WTC11 (cell line): ENCODE measurements at regions not wholly inside any gene's neighbourhood (a gene's known extent, or its start where the extent isn't known, plus 50 kb on each side); places are given as distances from the start of the nearest gene placed in this dataset.

Source experiments
- ATAC-seq: fragments of 200-7000 bp; cut with Tn5 transposase; 2 replicates; pipeline ENCODE4 v1.10.0; 2021; ENCODE audit warnings: mild to moderate bottlenecking, moderate library complexity
- CTCF ChIA-PET: fragments of 300-600 bp; sonication (Branson Sonifier 250); formaldehyde crosslinking; loops from one replicate; lab custom pipeline; 2021; ENCODE audit warnings: antibody characterized with exemption; lab: Charles Lee
- POLR2A ChIA-PET: fragments of 350-600 bp; sonication (Branson Sonifier 250); formaldehyde crosslinking; loops from one replicate; lab custom pipeline; 2021; ENCODE audit warnings: antibody characterized with exemption; lab: Charles Lee
- DNase-seq: peaks from one replicate; pipeline ENCODE4 v3.0.0; 2021; ENCODE audit warnings: low spot score
- H3K27ac Mint-ChIP-seq: 2 replicates; pipeline ENCODE4 v1.8.0; 2021; ENCODE audit warnings: mixed read lengths
- H3K27me3 Mint-ChIP-seq: 2 replicates; pipeline ENCODE4 v1.8.0; 2021; ENCODE audit warnings: low read depth, mild to moderate bottlenecking, moderate library complexity, mixed read lengths
- H3K36me3 Mint-ChIP-seq: 2 replicates; pipeline ENCODE4 v1.8.0; 2021; ENCODE audit warnings: mixed read lengths
- H3K4me1 Mint-ChIP-seq: 2 replicates; pipeline ENCODE4 v1.8.0; 2022; ENCODE audit warnings: mixed read lengths
- H3K4me3 Mint-ChIP-seq: 2 replicates; pipeline ENCODE4 v1.8.0; 2021; ENCODE audit warnings: mild to moderate bottlenecking, moderate library complexity, mixed read lengths
- H3K9me3 Mint-ChIP-seq: 2 replicates; pipeline ENCODE4 v1.8.0; 2021; ENCODE audit warnings: mixed read lengths
- CREM ChIP-seq: sonication (generic); formaldehyde crosslinking; IDR thresholded peaks from 2 replicates; pipeline ENCODE4 v1.8.1; 2022; ENCODE audit warnings: mild to moderate bottlenecking, missing genetic modification reagents, moderate library complexity
- GABPB1 ChIP-seq: sonication (generic); formaldehyde crosslinking; IDR thresholded peaks from 2 replicates; pipeline ENCODE4 v1.8.1; 2023; ENCODE audit warnings: mild to moderate bottlenecking, missing genetic modification reagents
- MYBL2 ChIP-seq: sonication (generic); formaldehyde crosslinking; IDR thresholded peaks from 2 replicates; pipeline ENCODE4 v1.8.1; 2023; ENCODE audit warnings: mild to moderate bottlenecking, moderate library complexity, missing genetic modification reagents
- NFE2L1 ChIP-seq: sonication (generic); formaldehyde crosslinking; IDR thresholded peaks from 2 replicates; pipeline ENCODE4 v1.8.1; 2023; ENCODE audit warnings: missing genetic modification reagents
- PRRX2 ChIP-seq: fragments of 250-450 bp; sonication (Bioruptor Pico); IDR thresholded peaks from 2 replicates; pipeline ENCODE4 v1.8.0; 2021; ENCODE audit warnings: mild to moderate bottlenecking
- ZNF317 ChIP-seq: sonication (generic); formaldehyde crosslinking; IDR thresholded peaks from 2 replicates; pipeline ENCODE4 v1.8.1; 2023; ENCODE audit warnings: low read depth, mild to moderate bottlenecking, moderate library complexity, missing genetic modification reagents, borderline replicate concordance
- ZNF671 ChIP-seq: fragments of 250-450 bp; sonication (Bioruptor Pico); IDR thresholded peaks from 2 replicates; pipeline ENCODE4 v1.8.0; 2021; ENCODE audit warnings: mild to moderate bottlenecking
- TF ChIP-seq, protein P1 (sequence below): fragments of 250-450 bp; sonication (Bioruptor Pico); IDR thresholded peaks from 2 replicates; pipeline ENCODE4 v1.9.0; 2021; ENCODE audit warnings: moderate library complexity, mild to moderate bottlenecking, inconsistent platforms, borderline replicate concordance
- TF ChIP-seq, protein P2 (sequence below): sonication (generic); formaldehyde crosslinking; IDR thresholded peaks from 2 replicates; pipeline ENCODE4 v1.8.1; 2022; ENCODE audit warnings: mild to moderate bottlenecking, moderate library complexity, missing genetic modification reagents
- TF ChIP-seq, protein P3 (sequence below): sonication (generic); formaldehyde crosslinking; IDR thresholded peaks from 2 replicates; pipeline ENCODE4 v1.8.0; 2022; ENCODE audit warnings: missing genetic modification reagents
- TF ChIP-seq, protein P4 (sequence below): sonication (generic); formaldehyde crosslinking; IDR thresholded peaks from 2 replicates; pipeline ENCODE4 v1.8.1; 2023; ENCODE audit warnings: mild to moderate bottlenecking, missing genetic modification reagents, moderate library complexity
- TF ChIP-seq, protein P5 (sequence below): sonication (generic); formaldehyde crosslinking; IDR thresholded peaks from 2 replicates; pipeline ENCODE4 v1.8.1; 2022; ENCODE audit warnings: low read depth, mild to moderate bottlenecking, moderate library complexity, missing genetic modification reagents, borderline replicate concordance
- TF ChIP-seq, protein P6 (sequence below): sonication (generic); formaldehyde crosslinking; IDR thresholded peaks from 2 replicates; pipeline ENCODE4 v1.8.1; 2022; ENCODE audit warnings: low read depth, missing genetic modification reagents, borderline replicate concordance
- TF ChIP-seq, protein P7 (sequence below): fragments of 250-450 bp; sonication (Bioruptor Pico); IDR thresholded peaks from 2 replicates; pipeline ENCODE4 v1.9.0; 2021; ENCODE audit warnings: mild to moderate bottlenecking, borderline replicate concordance
- TF ChIP-seq, protein P8 (sequence below): sonication (generic); formaldehyde crosslinking; IDR thresholded peaks from 2 replicates; pipeline ENCODE4 v1.8.1; 2022; ENCODE audit warnings: missing genetic modification reagents, borderline replicate concordance

DNA sequence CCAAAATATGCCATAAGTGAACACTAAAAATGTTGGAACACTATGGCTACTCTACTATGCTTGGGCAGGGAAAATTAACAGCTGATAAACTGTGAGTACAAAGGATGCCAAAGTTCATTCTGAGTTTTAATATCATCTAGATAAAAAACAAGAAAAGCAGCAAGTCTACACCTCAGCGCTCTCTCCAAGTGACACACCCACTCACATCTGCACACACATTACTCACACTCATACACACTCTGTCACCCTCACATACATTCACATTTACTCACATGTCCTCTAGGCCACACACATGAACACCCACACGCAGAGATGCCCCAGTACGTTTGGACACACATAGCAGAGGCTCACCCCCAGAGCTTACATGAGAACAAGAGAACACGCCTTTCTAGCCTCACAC is 87.3 kb upstream of the RAB4A start (continued):
- TF ChIP-seq, protein P1, sequence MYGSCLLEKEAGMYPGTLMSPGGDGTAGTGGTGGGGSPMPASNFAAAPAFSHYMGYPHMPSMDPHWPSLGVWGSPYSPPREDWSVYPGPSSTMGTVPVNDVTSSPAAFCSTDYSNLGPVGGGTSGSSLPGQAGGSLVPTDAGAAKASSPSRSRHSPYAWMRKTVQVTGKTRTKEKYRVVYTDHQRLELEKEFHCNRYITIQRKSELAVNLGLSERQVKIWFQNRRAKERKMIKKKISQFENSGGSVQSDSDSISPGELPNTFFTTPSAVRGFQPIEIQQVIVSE = no peak
- TF ChIP-seq, protein P2, sequence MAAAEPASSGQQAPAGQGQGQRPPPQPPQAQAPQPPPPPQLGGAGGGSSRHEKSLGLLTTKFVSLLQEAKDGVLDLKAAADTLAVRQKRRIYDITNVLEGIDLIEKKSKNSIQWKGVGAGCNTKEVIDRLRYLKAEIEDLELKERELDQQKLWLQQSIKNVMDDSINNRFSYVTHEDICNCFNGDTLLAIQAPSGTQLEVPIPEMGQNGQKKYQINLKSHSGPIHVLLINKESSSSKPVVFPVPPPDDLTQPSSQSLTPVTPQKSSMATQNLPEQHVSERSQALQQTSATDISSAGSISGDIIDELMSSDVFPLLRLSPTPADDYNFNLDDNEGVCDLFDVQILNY = no peak
- TF ChIP-seq, protein P3, sequence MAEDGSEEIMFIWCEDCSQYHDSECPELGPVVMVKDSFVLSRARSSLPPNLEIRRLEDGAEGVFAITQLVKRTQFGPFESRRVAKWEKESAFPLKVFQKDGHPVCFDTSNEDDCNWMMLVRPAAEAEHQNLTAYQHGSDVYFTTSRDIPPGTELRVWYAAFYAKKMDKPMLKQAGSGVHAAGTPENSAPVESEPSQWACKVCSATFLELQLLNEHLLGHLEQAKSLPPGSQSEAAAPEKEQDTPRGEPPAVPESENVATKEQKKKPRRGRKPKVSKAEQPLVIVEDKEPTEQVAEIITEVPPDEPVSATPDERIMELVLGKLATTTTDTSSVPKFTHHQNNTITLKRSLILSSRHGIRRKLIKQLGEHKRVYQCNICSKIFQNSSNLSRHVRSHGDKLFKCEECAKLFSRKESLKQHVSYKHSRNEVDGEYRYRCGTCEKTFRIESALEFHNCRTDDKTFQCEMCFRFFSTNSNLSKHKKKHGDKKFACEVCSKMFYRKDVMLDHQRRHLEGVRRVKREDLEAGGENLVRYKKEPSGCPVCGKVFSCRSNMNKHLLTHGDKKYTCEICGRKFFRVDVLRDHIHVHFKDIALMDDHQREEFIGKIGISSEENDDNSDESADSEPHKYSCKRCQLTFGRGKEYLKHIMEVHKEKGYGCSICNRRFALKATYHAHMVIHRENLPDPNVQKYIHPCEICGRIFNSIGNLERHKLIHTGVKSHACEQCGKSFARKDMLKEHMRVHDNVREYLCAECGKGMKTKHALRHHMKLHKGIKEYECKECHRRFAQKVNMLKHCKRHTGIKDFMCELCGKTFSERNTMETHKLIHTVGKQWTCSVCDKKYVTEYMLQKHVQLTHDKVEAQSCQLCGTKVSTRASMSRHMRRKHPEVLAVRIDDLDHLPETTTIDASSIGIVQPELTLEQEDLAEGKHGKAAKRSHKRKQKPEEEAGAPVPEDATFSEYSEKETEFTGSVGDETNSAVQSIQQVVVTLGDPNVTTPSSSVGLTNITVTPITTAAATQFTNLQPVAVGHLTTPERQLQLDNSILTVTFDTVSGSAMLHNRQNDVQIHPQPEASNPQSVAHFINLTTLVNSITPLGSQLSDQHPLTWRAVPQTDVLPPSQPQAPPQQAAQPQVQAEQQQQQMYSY (CRISPR knock-in tag) = no peak
- no peak for TF ChIP-seq MYBL2 (CRISPR knock-in tag)
- TF ChIP-seq PRRX2 = no peak
- TF ChIP-seq ZNF317 = no peak

DNA sequence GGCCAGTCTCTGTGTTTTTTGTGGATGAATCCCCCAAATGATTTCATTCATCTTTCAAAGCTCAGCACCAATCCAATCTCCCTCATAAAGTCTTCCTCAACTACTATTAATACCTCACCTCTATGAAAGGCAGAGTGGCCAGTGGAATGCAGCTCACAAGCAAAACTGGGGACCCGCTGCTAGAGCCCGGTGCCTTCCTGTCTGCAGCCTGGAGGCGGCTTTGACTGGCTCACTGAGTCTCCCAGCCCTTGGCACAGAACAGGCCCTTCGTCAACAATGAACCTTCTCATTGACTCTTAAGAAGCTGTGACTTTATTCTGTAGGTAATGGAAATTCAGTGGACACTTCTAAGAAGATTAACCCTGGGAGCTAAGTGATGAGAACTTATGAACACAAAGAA is 86.8 kb upstream of the RAB4A start:
- H3K36me3 Mint-ChIP-seq = no peaks in the 10 kb centered on the region
- no peak overlapping the region for H3K27ac Mint-ChIP-seq
- ATAC-seq (no peak), DNase-seq (no peak)
- CTCF ChIA-PET = interaction anchor here (0.6 kb wide), 1 partner anchor 1003 kb away, joined by 3 read pairs; no protein-coding TSS in a partner anchor
- POLR2A ChIA-PET = no interaction called here
- H3K4me1 Mint-ChIP-seq = peaks cover 4% of the 10 kb centered on the region
- H3K4me3 Mint-ChIP-seq = no peak overlapping the region
- H3K27me3 Mint-ChIP-seq = no peaks in the 10 kb centered on the region; the same call in 1 of the 2 replicates
- H3K9me3 Mint-ChIP-seq = 0 out of 2 replicates have a peak, but pooled peaks cover 3% of the 10 kb centered on the region
- TF ChIP-seq, protein P4, sequence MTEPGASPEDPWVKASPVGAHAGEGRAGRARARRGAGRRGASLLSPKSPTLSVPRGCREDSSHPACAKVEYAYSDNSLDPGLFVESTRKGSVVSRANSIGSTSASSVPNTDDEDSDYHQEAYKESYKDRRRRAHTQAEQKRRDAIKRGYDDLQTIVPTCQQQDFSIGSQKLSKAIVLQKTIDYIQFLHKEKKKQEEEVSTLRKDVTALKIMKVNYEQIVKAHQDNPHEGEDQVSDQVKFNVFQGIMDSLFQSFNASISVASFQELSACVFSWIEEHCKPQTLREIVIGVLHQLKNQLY (CRISPR knock-in tag) = no peak
- TF ChIP-seq, protein P1 = no peak
- TF ChIP-seq, protein P5, sequence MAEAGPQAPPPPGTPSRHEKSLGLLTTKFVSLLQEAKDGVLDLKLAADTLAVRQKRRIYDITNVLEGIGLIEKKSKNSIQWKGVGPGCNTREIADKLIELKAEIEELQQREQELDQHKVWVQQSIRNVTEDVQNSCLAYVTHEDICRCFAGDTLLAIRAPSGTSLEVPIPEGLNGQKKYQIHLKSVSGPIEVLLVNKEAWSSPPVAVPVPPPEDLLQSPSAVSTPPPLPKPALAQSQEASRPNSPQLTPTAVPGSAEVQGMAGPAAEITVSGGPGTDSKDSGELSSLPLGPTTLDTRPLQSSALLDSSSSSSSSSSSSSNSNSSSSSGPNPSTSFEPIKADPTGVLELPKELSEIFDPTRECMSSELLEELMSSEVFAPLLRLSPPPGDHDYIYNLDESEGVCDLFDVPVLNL (CRISPR knock-in tag) = no peak
- TF ChIP-seq CREM = no peak
- TF ChIP-seq, protein P6, sequence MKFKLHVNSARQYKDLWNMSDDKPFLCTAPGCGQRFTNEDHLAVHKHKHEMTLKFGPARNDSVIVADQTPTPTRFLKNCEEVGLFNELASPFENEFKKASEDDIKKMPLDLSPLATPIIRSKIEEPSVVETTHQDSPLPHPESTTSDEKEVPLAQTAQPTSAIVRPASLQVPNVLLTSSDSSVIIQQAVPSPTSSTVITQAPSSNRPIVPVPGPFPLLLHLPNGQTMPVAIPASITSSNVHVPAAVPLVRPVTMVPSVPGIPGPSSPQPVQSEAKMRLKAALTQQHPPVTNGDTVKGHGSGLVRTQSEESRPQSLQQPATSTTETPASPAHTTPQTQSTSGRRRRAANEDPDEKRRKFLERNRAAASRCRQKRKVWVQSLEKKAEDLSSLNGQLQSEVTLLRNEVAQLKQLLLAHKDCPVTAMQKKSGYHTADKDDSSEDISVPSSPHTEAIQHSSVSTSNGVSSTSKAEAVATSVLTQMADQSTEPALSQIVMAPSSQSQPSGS (CRISPR knock-in tag) = no peak
- TF ChIP-seq, protein P3 (CRISPR knock-in tag) = no peak
- TF ChIP-seq ZNF317 = no peak
- TF ChIP-seq ZNF671 (CRISPR knock-in tag) = no peak
- TF ChIP-seq, protein P7, sequence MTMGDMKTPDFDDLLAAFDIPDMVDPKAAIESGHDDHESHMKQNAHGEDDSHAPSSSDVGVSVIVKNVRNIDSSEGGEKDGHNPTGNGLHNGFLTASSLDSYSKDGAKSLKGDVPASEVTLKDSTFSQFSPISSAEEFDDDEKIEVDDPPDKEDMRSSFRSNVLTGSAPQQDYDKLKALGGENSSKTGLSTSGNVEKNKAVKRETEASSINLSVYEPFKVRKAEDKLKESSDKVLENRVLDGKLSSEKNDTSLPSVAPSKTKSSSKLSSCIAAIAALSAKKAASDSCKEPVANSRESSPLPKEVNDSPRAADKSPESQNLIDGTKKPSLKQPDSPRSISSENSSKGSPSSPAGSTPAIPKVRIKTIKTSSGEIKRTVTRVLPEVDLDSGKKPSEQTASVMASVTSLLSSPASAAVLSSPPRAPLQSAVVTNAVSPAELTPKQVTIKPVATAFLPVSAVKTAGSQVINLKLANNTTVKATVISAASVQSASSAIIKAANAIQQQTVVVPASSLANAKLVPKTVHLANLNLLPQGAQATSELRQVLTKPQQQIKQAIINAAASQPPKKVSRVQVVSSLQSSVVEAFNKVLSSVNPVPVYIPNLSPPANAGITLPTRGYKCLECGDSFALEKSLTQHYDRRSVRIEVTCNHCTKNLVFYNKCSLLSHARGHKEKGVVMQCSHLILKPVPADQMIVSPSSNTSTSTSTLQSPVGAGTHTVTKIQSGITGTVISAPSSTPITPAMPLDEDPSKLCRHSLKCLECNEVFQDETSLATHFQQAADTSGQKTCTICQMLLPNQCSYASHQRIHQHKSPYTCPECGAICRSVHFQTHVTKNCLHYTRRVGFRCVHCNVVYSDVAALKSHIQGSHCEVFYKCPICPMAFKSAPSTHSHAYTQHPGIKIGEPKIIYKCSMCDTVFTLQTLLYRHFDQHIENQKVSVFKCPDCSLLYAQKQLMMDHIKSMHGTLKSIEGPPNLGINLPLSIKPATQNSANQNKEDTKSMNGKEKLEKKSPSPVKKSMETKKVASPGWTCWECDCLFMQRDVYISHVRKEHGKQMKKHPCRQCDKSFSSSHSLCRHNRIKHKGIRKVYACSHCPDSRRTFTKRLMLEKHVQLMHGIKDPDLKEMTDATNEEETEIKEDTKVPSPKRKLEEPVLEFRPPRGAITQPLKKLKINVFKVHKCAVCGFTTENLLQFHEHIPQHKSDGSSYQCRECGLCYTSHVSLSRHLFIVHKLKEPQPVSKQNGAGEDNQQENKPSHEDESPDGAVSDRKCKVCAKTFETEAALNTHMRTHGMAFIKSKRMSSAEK (CRISPR knock-in tag) = no peak
- TF ChIP-seq, protein P8, sequence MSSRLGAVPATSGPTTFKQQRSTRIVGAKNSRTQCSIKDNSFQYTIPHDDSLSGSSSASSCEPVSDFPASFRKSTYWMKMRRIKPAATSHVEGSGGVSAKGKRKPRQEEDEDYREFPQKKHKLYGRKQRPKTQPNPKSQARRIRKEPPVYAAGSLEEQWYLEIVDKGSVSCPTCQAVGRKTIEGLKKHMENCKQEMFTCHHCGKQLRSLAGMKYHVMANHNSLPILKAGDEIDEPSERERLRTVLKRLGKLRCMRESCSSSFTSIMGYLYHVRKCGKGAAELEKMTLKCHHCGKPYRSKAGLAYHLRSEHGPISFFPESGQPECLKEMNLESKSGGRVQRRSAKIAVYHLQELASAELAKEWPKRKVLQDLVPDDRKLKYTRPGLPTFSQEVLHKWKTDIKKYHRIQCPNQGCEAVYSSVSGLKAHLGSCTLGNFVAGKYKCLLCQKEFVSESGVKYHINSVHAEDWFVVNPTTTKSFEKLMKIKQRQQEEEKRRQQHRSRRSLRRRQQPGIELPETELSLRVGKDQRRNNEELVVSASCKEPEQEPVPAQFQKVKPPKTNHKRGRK (CRISPR knock-in tag) = no peak
- no peak for TF ChIP-seq GABPB1 (CRISPR knock-in tag)
- TF ChIP-seq NFE2L1 (CRISPR knock-in tag) = no peak
